ENCODE measurements at regions not wholly inside any gene's neighbourhood (a gene's known extent, or its start where the extent isn't known, plus 50 kb on each side); places are given as distances from the start of the nearest gene placed in this dataset.

GRCh38 chr22:49295851-49296560, 531.7 kb downstream of the BRD1 start:
- TF ChIP-seq GATA2 (IDR thresholded peaks at IDR 0.05; ENCODE audit: low read depth, low read length) (no peak), GATA3 (IDR thresholded peaks at IDR 0.05; ENCODE audit: low read depth, low read length) (no peak)
